ENCODE measurements at regions not wholly inside any gene's neighbourhood (a gene's known extent, or its start where the extent isn't known, plus 50 kb on each side); places are given as distances from the start of the nearest gene placed in this dataset.

GRCh38 chr9:27771803-27772545, 198.7 kb upstream of the C9orf72 start:
- DNase-seq (ENCODE audit: insufficient read length, low spot score) (no peak), FAIRE-seq (no peak)
- no peak for TF ChIP-seq CTCF (IDR thresholded peaks at IDR 0.05; ENCODE audit: insufficient read depth, missing control alignments)

- DNase-seq (ENCODE audit: insufficient read length, low spot score) = no peak
- FAIRE-seq = no peak
- TF ChIP-seq CTCF (IDR thresholded peaks at IDR 0.05; ENCODE audit: insufficient read depth, missing control alignments) = no peak
These were observed 211.8 kb upstream of the C9orf72 start for GRCh38 chr9:27784847-27785713.

DNA sequence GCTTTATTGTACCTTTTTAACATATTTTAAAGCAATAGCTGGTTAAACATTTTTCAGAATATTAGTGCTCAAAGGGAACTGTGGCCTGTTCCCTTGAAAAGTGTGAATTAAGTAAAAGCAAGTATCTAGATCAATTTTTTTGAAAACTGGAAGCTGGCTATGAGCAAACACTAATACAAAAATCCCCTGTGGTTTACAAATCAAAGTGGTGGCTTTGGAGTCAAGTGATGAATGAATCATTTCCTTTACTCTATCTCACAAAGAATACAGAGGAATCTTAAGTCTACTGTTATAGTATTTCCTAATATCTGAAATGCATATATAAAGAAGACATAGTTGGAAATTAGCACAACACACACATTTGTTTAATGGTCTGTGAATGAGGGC, 212.4 kb upstream of the C9orf72 start:
- TF ChIP-seq CTCF (IDR thresholded peaks at IDR 0.05; ENCODE audit: insufficient read depth, missing control alignments) = no peak
- FAIRE-seq (no peak), DNase-seq (ENCODE audit: insufficient read length, low spot score) (no peak)

- no peak for TF ChIP-seq CTCF (IDR thresholded peaks at IDR 0.05; ENCODE audit: insufficient read depth, missing control alignments)
- no peak for DNase-seq (ENCODE audit: insufficient read length, low spot score)
- FAIRE-seq = no peak
These were observed 214.6 kb upstream of the C9orf72 start for GRCh38 chr9:27787891-27788290.

DNA sequence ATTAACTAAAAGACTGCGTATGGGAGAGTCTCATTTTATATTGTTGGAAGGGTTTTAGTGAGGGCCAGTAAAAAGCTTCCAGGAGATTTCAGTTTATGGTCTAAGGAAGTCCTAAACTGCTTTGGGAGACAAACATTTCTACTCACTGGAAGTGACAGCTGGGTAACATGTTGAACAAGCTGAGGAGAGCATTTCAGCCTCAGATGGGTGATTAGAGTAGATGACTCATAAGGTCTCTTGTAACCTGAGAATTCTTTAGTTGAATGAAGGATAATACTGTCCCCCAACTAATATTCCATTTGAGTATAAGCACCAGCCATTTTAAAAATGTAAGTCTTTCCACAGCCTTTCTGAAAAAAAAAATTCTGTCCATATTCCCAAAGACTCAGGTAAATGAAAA, 218.0 kb upstream of the C9orf72 start:
- DNase-seq (ENCODE audit: insufficient read length, low spot score) (no peak), FAIRE-seq (no peak)
- TF ChIP-seq CTCF (IDR thresholded peaks at IDR 0.05; ENCODE audit: insufficient read depth, missing control alignments) = no peak

DNA sequence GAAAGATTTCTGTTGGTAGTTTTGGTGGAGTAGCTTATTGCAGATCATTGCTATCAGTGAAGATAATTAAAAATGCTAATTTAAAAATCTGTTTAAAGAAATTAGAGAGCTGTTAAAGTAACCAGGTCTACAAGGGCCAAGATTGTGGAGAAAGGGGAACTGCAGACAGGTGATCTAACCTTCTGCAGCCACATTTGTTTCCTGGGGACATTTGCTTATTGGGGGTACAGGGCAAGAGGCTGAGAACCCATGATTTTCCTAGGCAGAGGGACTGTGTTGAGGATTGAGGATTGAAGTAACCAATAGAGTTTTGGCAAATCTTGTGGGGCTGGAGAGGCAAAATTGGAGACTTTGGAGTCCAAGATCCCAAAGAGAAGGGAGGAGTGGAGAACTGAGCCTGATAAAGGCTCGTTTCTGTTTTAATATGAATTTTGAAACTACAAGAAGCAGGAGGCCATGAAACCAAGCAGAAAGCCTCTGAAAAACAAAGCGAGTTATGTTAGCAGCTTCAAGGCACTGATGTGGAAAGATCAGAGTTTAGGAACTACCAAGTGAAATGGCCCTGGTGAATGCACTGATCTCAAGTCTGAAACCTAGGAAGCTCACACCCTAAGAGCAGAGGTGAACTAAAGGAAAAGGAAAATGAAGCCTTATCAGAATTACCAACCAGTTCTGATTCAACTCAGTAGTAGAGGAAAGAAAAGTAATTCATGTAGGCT, 219.8 kb upstream of the C9orf72 start:
- TF ChIP-seq CTCF (IDR thresholded peaks at IDR 0.05; ENCODE audit: insufficient read depth, missing control alignments) = no peak
- FAIRE-seq (no peak), DNase-seq (ENCODE audit: insufficient read length, low spot score) (no peak)

Data from D721Med (cell line).